ENCODE measurements at regions not wholly inside any gene's neighbourhood (a gene's known extent, or its start where the extent isn't known, plus 50 kb on each side); places are given as distances from the start of the nearest gene placed in this dataset.

DNA sequence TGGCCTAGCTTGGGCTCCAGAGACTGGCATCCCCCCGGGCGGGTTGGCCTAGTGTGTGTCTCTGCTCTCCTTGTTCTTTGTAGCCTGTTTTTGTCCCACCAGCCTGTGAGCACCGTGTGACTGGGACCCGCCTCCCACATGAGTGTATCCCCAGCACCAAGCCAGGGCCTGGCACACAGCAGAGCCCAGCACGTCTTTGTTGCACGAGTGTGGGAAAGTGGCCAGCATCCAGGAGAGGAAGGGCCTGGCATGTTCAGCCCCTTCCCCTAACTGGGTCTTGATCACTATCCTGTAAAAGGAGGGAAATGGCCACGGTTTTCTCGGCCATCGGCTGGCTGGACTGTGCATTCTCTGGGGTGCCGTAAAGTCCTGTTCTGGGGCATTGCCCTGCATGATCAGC, 290.1 kb downstream of the BMP7 start:
- DNase-seq, result no peak

- DNase-seq, result no peak
Measured at GRCh38 chr20:56978475-56978874, 288.0 kb downstream of the BMP7 start.

- no peak for DNase-seq
Measured at GRCh38 chr20:56979125-56979524, 287.3 kb downstream of the BMP7 start.

GRCh38 chr20:56981301-56981700, 285.1 kb downstream of the BMP7 start:
- no peak for DNase-seq

DNA sequence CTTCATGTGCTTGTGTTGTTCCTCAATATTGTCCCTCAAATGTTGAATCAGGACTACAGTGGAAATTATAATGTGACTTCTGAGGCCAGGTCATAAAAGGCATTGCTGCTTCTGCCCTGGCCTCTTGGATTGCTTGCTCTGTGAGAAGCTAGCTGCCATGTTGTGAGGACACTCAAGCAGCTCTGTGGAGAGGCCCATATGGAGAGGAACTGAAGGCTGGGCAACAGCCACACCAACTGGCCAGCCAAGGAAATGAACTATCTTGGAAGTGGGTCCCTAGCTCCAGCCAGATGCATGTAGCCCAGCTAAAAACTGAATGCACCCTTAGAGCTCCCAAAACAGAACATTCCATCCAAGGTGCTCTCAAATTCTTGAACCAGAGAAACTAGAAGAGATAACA, 282.6 kb downstream of the BMP7 start:
- DNase-seq, result no peak

DNA sequence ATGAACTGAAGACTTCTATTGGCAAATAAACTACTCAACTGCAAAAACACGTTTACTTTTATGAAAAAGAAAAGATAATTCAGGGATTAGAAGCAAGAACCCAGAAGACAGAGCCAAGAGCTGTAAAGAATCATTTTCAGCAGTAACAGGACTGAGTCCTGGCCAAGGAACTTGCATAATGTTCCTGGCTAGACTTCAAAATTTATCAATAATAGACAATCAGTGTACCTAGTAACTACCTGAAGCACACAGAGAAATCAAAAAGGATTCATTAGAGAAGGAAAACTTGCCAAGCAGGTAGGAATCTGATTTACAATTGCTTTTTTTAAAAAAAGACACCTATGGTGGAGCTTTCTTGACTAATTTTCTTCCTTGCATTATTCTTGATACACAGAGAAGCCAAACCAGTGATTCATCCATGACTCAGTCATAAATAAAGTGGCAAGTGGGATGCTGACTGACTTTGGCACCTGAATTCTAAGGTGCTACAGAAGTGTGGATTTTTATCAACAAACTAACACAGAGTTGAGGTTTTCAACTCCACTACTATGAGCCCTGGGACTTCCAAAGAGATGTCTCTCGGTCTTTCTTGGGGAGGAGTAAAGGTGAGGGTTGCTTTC, 281.3 kb downstream of the BMP7 start:
- no peak for DNase-seq

GRCh38 chr20:56986476-56986875, 280.0 kb downstream of the BMP7 start:
- DNase-seq, result no peak

GRCh38 chr20:56986931-56987720, 279.3 kb downstream of the BMP7 start:
- no peak for DNase-seq

- no peak for DNase-seq
Measured at GRCh38 chr20:56987986-56988385, 278.5 kb downstream of the BMP7 start.

DNA sequence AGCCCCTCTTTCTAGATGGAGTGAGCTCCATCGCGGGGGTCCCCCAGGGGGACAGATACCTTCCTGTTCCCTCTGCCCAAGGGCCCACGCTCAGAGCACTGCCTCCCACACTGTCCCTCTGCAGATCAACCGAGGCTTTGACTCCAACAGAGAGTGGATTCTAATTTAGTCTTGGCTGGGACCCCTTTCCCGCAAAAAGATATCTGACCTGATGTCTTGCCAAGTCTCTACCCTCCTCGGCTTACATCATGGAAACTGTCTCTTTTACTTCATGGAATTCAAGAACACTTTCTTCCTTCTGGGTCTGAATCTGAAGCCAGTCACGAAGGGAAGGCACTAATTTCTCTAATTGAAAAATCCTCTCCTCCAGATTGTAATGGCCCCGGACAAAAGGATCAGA, 278.0 kb downstream of the BMP7 start:
- no peak for DNase-seq

GRCh38 chr20:56989516-56989915, 276.9 kb downstream of the BMP7 start:
- DNase-seq, result no peak

DNA sequence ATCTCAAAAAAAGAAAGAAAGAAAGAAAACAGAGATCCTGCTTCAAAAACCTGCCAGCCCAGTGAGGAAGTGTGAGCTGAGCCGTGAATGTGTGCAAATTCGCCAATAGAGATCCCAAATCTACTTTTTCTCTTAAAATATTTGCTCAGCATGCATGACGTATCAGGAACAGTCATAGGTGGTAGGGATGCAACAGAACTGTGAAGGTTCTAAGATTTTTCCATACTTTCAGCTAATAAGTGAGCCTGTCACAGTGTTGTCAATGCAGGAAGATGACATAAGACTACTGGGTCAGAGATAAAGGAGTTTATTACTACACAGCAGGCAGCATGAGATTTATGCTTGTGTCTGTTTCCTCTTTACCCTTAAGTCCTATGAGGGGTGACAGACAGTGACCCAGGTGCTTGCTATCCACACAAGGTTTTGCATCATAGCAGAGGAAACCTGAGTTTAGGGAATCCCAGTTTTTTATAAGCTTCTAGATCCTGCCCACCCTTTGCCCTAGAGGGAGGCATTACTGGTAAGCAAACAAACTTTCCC, 273.4 kb downstream of the BMP7 start:
- no peak for DNase-seq

GRCh38 chr20:56994006-56994405, 272.4 kb downstream of the BMP7 start:
- DNase-seq, result no peak

GRCh38 chr20:56995149-56995548, 271.3 kb downstream of the BMP7 start:
- DNase-seq, result no peak

- DNase-seq, result peak; percentile 56
Measured at GRCh38 chr20:56995635-56996075, 270.8 kb downstream of the BMP7 start.

- DNase-seq, result no peak
Measured at GRCh38 chr20:56996533-56996932, 269.9 kb downstream of the BMP7 start.

DNA sequence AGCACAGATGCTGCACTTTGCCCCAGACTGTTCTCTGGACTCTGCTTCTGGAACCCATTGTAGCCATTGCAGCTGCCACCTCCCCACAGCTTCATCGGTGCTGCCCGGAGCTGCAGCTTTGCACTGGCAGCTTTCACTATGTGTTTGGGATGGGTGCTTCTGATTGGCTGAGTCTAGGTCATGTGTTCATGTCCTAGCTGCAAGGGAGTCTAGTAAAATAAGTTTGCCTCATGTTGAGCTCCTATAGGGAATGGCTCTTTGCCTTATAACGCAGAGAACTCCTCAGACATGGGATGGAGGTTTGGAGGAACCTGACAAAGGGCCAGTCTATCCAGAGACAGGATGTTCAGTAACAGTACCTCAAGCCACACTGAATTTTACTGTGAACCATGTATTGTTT, 268.0 kb downstream of the BMP7 start:
- no peak for DNase-seq

- DNase-seq, result no peak
Measured at GRCh38 chr20:57000441-57000968, 265.9 kb downstream of the BMP7 start.

GRCh38 chr20:57001126-57001767, 265.2 kb downstream of the BMP7 start:
- DNase-seq, result no peak

- DNase-seq, result no peak
Measured at GRCh38 chr20:57002066-57002570, 264.3 kb downstream of the BMP7 start.

- DNase-seq, result no peak
Measured at GRCh38 chr20:57003012-57003411, 263.4 kb downstream of the BMP7 start.

DNA sequence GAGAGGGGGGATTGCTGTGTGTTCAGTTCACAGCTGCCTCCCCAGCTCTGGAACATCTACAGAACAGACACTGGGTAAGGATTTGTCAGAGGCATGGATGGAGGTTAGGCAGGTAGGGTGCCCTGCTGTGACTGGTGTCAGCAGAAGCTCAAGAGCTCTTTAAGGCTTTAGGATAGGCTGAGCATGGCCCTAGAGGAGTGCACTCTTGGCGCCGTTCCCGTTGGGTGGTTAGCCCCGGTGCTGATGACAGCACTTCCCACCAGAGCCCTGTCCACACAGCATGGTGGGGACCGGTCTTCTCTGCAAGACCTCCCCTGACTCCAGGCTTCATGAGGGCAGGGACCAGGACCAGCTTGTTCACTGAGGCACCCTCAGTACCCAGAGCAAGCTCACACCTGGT, 262.0 kb downstream of the BMP7 start:
- no peak for DNase-seq
